ENCODE measurements at regions not wholly inside any gene's neighbourhood (a gene's known extent, or its start where the extent isn't known, plus 50 kb on each side); places are given as distances from the start of the nearest gene placed in this dataset.

GRCh38 chrY:8852278-8852677 lies 485.0 kb upstream of the TSPY4 start:
- DNase-seq (ENCODE audit: low spot score) (no peak), FAIRE-seq (no peak), ATAC-seq (no peak)
- no peaks in the 10 kb centered on the region for H3K27me3 ChIP-seq (ENCODE audit: control insufficient read depth in 1 of 2, insufficient read depth in 2 of 2, low read length in 2 of 2)
- no peak overlapping the region for H3K4me2 ChIP-seq (ENCODE audit: low read depth, low read length)
- H2AFZ ChIP-seq (ENCODE audit: low read length) = no peak overlapping the region
- no peaks in the 10 kb centered on the region for H3K4me1 ChIP-seq (ENCODE audit: insufficient read depth, low read length)
- WGBS (ENCODE audit: low lambda C conversion rate) = 0% methylated on average over 1 of the region's 3 CpGs
- no peak overlapping the region for H3K27ac ChIP-seq (ENCODE audit: extremely low read length, insufficient read depth, low read length)
- intact Hi-C loops (cut with micrococcal nuclease; ENCODE audit: unreplicated experiment) (no loop called here), in situ Hi-C loops (cut with HindIII; ENCODE audit: extremely low pct_ligation_motif_present, low pct_unique_long_range_greater_than_20kb) (no loop called here)
- H3K9me3 ChIP-seq (ENCODE audit: low read length) = no peaks in the 10 kb centered on the region
- no peaks in the 10 kb centered on the region for H4K20me1 ChIP-seq (ENCODE audit: insufficient read depth, low read length)
- no TSS peak for BruUV-seq (replicated peaks)
- H3K36me3 ChIP-seq (replicated peaks in 1 of 2; ENCODE audit: control insufficient read depth in 1 of 2, insufficient read depth in 2 of 2, low read length in 2 of 2) = no peaks in the 10 kb centered on the region
- no peak overlapping the region for H3K9ac ChIP-seq (ENCODE audit: insufficient read depth, low read depth, low read length)
- no peaks in the 10 kb centered on the region for H3K79me2 ChIP-seq (ENCODE audit: insufficient read depth, low read length)
- H3K4me3 ChIP-seq (replicated peaks in 1 of 3; ENCODE audit: insufficient read depth in 1 of 3, low read depth in 2 of 3, low read length in 3 of 3) = no peak overlapping the region
- TF ChIP-seq MAFK (conservative IDR thresholded peaks at IDR 0.05 in 1 of 2, IDR thresholded peaks at IDR 0.05 in 1 of 2; ENCODE audit: low read length in 2 of 2) = peak; percentile 33 to 79; a peak in 3 of 4 replicates
- no peak for TF ChIP-seq ZNF644 (CRISPR knock-in tag; IDR thresholded peaks at IDR 0.05; ENCODE audit: low read depth)
- TF ChIP-seq MAFF (IDR thresholded peaks at IDR 0.05; ENCODE audit: low read depth, low read length) = peak; percentile 71
- ChIA-PET CTCF (ENCODE audit: low intra/inter-chr PET ratio, low total read pairs) (no interaction called here), POLR2A (no interaction called here)

GRCh38 chrY:8888371-8888770 lies 448.9 kb upstream of the TSPY4 start:
- 60% methylated on average over 3 of the region's 3 CpGs for WGBS (ENCODE audit: low lambda C conversion rate)
- ATAC-seq = no peak
- ChIA-PET POLR2A (no interaction called here), CTCF (ENCODE audit: low intra/inter-chr PET ratio, low total read pairs) (no interaction called here)
- H3K27me3 ChIP-seq (ENCODE audit: control insufficient read depth in 1 of 2, insufficient read depth in 2 of 2, low read length in 2 of 2) = no peaks in the 10 kb centered on the region
- no peaks in the 10 kb centered on the region for H4K20me1 ChIP-seq (ENCODE audit: insufficient read depth, low read length)
- no peaks in the 10 kb centered on the region for H3K9me3 ChIP-seq (ENCODE audit: low read length)
- H3K36me3 ChIP-seq (replicated peaks in 1 of 2; ENCODE audit: control insufficient read depth in 1 of 2, insufficient read depth in 2 of 2, low read length in 2 of 2) = no peaks in the 10 kb centered on the region
- no peaks in the 10 kb centered on the region for H3K79me2 ChIP-seq (ENCODE audit: insufficient read depth, low read length)
- H3K27ac ChIP-seq (ENCODE audit: extremely low read length, insufficient read depth, low read length) = no peak overlapping the region
- no peaks in the 10 kb centered on the region for H3K4me1 ChIP-seq (ENCODE audit: insufficient read depth, low read length)
- intact Hi-C loops (cut with micrococcal nuclease; ENCODE audit: unreplicated experiment) (no loop called here), in situ Hi-C loops (cut with HindIII; ENCODE audit: extremely low pct_ligation_motif_present, low pct_unique_long_range_greater_than_20kb) (no loop called here)
- H3K4me3 ChIP-seq (replicated peaks in 1 of 3; ENCODE audit: insufficient read depth in 1 of 3, low read depth in 2 of 3, low read length in 3 of 3) = no peak overlapping the region
- no TSS peak for BruUV-seq (replicated peaks)
- FAIRE-seq = no peak
- no peak for DNase-seq (ENCODE audit: low spot score)
- H3K9ac ChIP-seq (ENCODE audit: insufficient read depth, low read depth, low read length) = no peak overlapping the region
- no peak overlapping the region for H3K4me2 ChIP-seq (ENCODE audit: low read depth, low read length)
- H2AFZ ChIP-seq (ENCODE audit: low read length) = no peak overlapping the region
- TF ChIP-seq ZNF691 (CRISPR knock-in tag; IDR thresholded peaks at IDR 0.05; ENCODE audit: borderline replicate concordance, low read depth) (no peak), PHF8 (CRISPR knock-in tag; IDR thresholded peaks at IDR 0.05) (no peak), ZSCAN29 (CRISPR knock-in tag; conservative IDR thresholded peaks at IDR 0.05) (no peak), ARHGAP35 (CRISPR knock-in tag; IDR thresholded peaks at IDR 0.05; ENCODE audit: borderline replicate concordance) (no peak), DNMT3B (CRISPR knock-in tag; conservative IDR thresholded peaks at IDR 0.05) (no peak), SMC3 (IDR thresholded peaks at IDR 0.05; ENCODE audit: low read length) (no peak), ZBTB3 (CRISPR knock-in tag; IDR thresholded peaks at IDR 0.05; ENCODE audit: borderline replicate concordance, low read depth) (no peak), SOX5 (CRISPR knock-in tag; IDR thresholded peaks at IDR 0.05; ENCODE audit: borderline replicate concordance) (no peak), ZNF660 (CRISPR knock-in tag; IDR thresholded peaks at IDR 0.05; ENCODE audit: borderline replicate concordance, low read depth) (no peak), ZNF510 (CRISPR knock-in tag; IDR thresholded peaks at IDR 0.05; ENCODE audit: low read depth) (no peak), FOXK1 (CRISPR knock-in tag; IDR thresholded peaks at IDR 0.05; ENCODE audit: borderline replicate concordance, low read depth) (no peak), ZSCAN9 (CRISPR knock-in tag; IDR thresholded peaks at IDR 0.05; ENCODE audit: borderline replicate concordance) (no peak), ZNF7 (CRISPR knock-in tag; IDR thresholded peaks at IDR 0.05) (no peak), RXRB (CRISPR knock-in tag; IDR thresholded peaks at IDR 0.05; ENCODE audit: borderline replicate concordance) (no peak), GMEB1 (CRISPR knock-in tag; IDR thresholded peaks at IDR 0.05; ENCODE audit: borderline replicate concordance) (no peak), MYNN (CRISPR knock-in tag; IDR thresholded peaks at IDR 0.05; ENCODE audit: low read depth) (no peak), ZNF12 (CRISPR knock-in tag; IDR thresholded peaks at IDR 0.05) (no peak), ELF1 (CRISPR knock-in tag; IDR thresholded peaks at IDR 0.05) (no peak)

Data from HepG2 (cell line).